ENCODE measurements at regions not wholly inside any gene's neighbourhood (a gene's known extent, or its start where the extent isn't known, plus 50 kb on each side); places are given as distances from the start of the nearest gene placed in this dataset.

- in situ Hi-C loops (cut with HindIII; ENCODE audit: low pct_ligation_motif_present, low sequenced_read_pairs): no loop called here
- no peak for DNase-seq
- no peaks in the 10 kb centered on the region for H3K36me3 ChIP-seq (replicated peaks)
- H3K4me3 ChIP-seq (ENCODE audit: low read depth, low read length): no peak overlapping the region
- no peaks in the 10 kb centered on the region for H3K27me3 ChIP-seq (replicated peaks)
- no peak for TF ChIP-seq CTCF (IDR thresholded peaks at IDR 0.05; ENCODE audit: low read depth, low read length, missing control alignments)
- no peak overlapping the region for H3K27ac ChIP-seq
These were observed 222.3 kb downstream of the BARHL2 start for GRCh38 chr1:90494748-90495282.

GRCh38 chr1:90488451-90488850 lies 228.7 kb downstream of the BARHL2 start:
- in situ Hi-C loops (cut with HindIII; ENCODE audit: low pct_ligation_motif_present, low sequenced_read_pairs): no loop called here

GRCh38 chr1:90486996-90487395 lies 230.1 kb downstream of the BARHL2 start:
- H3K27ac ChIP-seq: no peak overlapping the region
- no peaks in the 10 kb centered on the region for H3K36me3 ChIP-seq (replicated peaks)
- H3K4me3 ChIP-seq (ENCODE audit: low read depth, low read length): no peak overlapping the region
- in situ Hi-C loops (cut with HindIII; ENCODE audit: low pct_ligation_motif_present, low sequenced_read_pairs): no loop called here
- no peaks in the 10 kb centered on the region for H3K27me3 ChIP-seq (replicated peaks)
- no peak for TF ChIP-seq CTCF (IDR thresholded peaks at IDR 0.05; ENCODE audit: low read depth, low read length, missing control alignments)
- no peak for DNase-seq

More at GRCh38 chr1:90488451-90488850, 228.7 kb downstream of the BARHL2 start:
- H3K27ac ChIP-seq: peak overlapping the region; percentile 71
- TF ChIP-seq CTCF (IDR thresholded peaks at IDR 0.05; ENCODE audit: low read depth, low read length, missing control alignments): no peak
- H3K36me3 ChIP-seq (replicated peaks): no peaks in the 10 kb centered on the region
- H3K4me3 ChIP-seq (ENCODE audit: low read depth, low read length): no peak overlapping the region
- peak; percentile 33 for DNase-seq
- H3K27me3 ChIP-seq (replicated peaks): no peaks in the 10 kb centered on the region

- no peak overlapping the region for H3K27ac ChIP-seq
- no peak overlapping the region for H3K4me3 ChIP-seq (ENCODE audit: low read depth, low read length)
- in situ Hi-C loops (cut with HindIII; ENCODE audit: low pct_ligation_motif_present, low sequenced_read_pairs): no loop called here
- H3K36me3 ChIP-seq (replicated peaks): no peaks in the 10 kb centered on the region
- H3K27me3 ChIP-seq (replicated peaks): no peaks in the 10 kb centered on the region
- no peak for TF ChIP-seq CTCF (IDR thresholded peaks at IDR 0.05; ENCODE audit: low read depth, low read length, missing control alignments)
- no peak for DNase-seq
These were observed 230.8 kb downstream of the BARHL2 start for GRCh38 chr1:90486134-90486824.

GRCh38 chr1:90480271-90480835 lies 236.7 kb downstream of the BARHL2 start:
- no peaks in the 10 kb centered on the region for H3K27me3 ChIP-seq (replicated peaks)

More at GRCh38 chr1:90480271-90480835, 236.7 kb downstream of the BARHL2 start:
- Histone ChIP-seq H3K36me3 (replicated peaks) (no peaks in the 10 kb centered on the region), H3K4me3 (ENCODE audit: low read depth, low read length) (no peak overlapping the region), H3K27ac (no peak overlapping the region)
- TF ChIP-seq CTCF (IDR thresholded peaks at IDR 0.05; ENCODE audit: low read depth, low read length, missing control alignments): no peak
- no peak for DNase-seq
- in situ Hi-C loops (cut with HindIII; ENCODE audit: low pct_ligation_motif_present, low sequenced_read_pairs): no loop called here

Data from brain microvascular endothelial cell (primary cell).